HG03135 (cell line): ENCODE measurements at regions not wholly inside any gene's neighbourhood (a gene's known extent, or its start where the extent isn't known, plus 50 kb on each side); places are given as distances from the start of the nearest gene placed in this dataset.

Experiments
- ATAC-seq: cut with Tn5 transposase; IDR thresholded peaks from one replicate; pipeline ENCODE4 v1.9.1; 2021; ENCODE audit warnings: mild to moderate bottlenecking, moderate library complexity; ENCODE audit not compliant: unreplicated experiment

DNA sequence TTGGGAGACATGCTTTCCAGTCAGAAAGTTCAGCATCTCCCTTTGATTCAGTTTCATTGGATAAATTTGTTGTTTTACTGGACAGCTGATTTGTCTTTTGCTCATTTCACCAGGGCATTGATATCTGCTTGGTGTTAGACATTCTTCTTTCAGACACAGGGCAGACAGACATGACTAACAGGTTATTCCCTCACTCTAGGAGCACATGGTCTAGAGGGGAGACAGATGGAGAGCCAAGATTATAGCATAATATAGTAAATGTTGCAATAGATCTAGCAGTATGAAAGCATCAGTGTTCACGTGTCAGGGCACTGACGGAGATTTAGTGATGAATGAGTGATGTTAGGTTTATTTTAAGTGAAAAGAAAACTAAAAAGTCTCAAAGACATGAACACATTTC lies 187.0 kb upstream of the CYRIA start:
- ATAC-seq = no peak

- ATAC-seq = no peak
These were observed 185.5 kb upstream of the CYRIA start for GRCh38 chr2:16851126-16851525.

GRCh38 chr2:16840496-16841172 lies 175.0 kb upstream of the CYRIA start:
- ATAC-seq = no peak

DNA sequence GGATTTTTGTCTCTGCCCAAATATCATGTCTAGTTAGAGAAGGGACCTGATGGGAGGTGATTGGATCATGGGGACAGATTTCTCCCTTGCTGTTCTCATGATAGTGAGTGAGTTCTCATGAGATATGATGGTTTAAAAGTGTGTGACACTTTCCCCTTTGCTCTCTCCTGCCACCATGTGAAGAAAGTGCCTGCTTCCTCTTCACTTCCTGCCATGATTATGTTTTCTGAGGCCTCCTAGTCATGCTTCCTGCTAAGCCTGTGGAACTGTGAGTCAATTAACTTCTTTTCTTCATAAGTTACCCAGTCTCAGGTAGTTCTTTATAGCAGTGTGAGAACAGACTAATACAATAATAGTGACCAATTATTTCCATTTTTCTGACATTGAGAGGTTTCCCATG lies 167.3 kb upstream of the CYRIA start:
- no peak for ATAC-seq

- ATAC-seq = no peak
These were observed 163.2 kb upstream of the CYRIA start for GRCh38 chr2:16828828-16829160.

GRCh38 chr2:16828044-16828827 lies 162.6 kb upstream of the CYRIA start:
- no peak for ATAC-seq

- no peak for ATAC-seq
These were observed 158.8 kb upstream of the CYRIA start for GRCh38 chr2:16824472-16824871.

GRCh38 chr2:16821692-16822091 lies 156.1 kb upstream of the CYRIA start:
- no peak for ATAC-seq

- ATAC-seq = no peak
These were observed 152.5 kb upstream of the CYRIA start for GRCh38 chr2:16818203-16818556.

DNA sequence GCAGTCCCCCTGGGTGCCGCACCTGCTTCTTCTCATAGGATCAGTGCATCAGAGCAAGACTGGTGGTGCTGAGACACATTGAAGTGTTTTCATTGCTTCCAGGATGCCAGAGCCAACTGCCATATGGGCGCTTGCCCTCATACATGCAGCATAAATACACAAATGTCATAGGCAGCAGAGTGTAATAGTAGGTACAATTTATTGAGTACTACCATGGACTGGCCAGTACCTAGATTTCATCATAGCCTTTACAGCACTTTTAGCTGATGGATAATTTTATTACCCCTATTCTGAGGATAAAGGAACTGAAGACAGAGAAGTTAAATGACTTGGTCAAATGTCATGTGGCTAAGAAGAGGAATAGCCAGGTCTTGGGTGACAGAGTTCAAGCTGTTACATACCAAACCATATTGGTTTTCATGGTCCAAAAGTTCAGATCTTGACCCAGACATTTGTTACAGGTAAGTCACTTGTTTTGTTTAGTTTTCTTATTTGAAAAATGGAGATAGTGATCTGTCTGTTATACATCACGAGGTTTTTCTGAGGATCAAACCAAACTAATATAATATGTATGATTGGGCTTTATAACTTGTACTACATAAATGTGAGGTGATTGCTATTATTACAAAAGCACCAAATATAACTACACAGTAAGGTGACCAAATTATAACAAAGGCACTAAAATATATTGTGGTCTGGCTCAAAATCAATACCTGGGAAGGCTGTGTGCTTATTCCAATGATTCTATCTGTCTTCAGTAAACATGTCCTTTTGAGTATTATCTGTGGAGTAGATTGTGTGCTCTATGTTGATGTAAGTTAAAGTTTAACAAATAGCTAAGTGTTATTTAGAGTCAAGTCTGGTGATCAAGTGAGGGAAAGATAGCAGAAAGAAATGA lies 151.9 kb upstream of the CYRIA start:
- ATAC-seq = no peak

- ATAC-seq = no peak
These were observed 150.9 kb upstream of the CYRIA start for GRCh38 chr2:16816522-16816921.

GRCh38 chr2:16816016-16816415 lies 150.4 kb upstream of the CYRIA start:
- no peak for ATAC-seq

GRCh38 chr2:16813593-16813992 lies 148.0 kb upstream of the CYRIA start:
- ATAC-seq = no peak

DNA sequence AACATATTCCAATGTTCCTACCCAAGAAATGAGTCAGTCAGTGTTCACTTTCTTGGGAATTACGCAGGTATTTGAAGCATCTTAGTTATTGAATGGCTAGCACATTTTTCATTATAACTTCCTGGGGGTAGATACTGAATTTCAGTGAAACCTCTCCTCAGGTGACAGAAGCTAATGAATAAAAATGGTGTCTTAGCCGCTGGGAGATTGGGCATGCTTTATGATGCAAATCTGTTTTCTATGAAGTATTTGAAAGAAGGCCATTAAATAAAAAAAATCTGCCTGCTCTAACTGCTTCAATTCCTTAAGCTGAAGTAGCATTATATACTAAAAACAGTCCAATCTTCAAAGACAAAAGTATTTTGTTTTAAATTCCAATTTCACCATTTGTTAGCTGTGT lies 132.8 kb upstream of the CYRIA start:
- ATAC-seq = no peak

DNA sequence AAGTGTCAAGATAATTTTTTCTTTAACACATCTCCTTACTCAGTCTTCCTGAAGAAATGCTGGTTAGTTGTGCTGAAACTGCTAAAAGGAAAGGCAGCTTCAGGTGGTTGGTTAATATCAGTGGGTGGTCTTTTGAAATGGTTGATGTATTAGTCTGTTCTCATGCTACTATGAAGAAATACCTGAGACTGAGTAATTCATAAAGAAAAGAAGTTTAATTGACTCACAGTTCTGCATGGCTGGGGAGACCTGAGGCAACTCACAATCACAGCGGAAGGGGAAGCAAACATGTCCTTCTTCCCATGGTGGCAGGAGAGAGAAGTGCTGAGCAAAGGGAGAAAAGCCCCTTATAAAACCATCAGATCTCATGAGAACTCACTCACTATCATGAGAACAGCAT lies 125.9 kb upstream of the CYRIA start:
- no peak for ATAC-seq

GRCh38 chr2:16785149-16785548 lies 119.5 kb upstream of the CYRIA start:
- no peak for ATAC-seq

DNA sequence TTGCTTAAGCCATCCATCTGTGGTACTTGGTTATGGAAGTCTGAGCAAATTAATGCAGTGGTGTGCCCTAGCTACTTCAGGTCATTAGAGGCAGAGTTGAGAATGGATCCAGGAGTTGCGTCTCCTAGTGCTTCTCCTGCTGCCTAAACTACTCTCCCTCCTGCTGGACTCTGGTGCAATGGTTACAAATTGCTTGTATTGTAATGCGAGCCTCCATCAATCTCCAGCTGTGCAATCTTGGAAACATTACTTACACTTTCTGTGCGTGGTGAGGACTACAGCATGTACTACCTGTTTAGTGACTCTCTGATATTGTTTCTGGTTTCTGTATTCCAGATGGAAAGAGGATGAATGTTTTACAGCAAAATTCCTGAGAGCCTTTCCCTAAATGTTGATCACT lies 119.0 kb upstream of the CYRIA start:
- ATAC-seq = no peak

DNA sequence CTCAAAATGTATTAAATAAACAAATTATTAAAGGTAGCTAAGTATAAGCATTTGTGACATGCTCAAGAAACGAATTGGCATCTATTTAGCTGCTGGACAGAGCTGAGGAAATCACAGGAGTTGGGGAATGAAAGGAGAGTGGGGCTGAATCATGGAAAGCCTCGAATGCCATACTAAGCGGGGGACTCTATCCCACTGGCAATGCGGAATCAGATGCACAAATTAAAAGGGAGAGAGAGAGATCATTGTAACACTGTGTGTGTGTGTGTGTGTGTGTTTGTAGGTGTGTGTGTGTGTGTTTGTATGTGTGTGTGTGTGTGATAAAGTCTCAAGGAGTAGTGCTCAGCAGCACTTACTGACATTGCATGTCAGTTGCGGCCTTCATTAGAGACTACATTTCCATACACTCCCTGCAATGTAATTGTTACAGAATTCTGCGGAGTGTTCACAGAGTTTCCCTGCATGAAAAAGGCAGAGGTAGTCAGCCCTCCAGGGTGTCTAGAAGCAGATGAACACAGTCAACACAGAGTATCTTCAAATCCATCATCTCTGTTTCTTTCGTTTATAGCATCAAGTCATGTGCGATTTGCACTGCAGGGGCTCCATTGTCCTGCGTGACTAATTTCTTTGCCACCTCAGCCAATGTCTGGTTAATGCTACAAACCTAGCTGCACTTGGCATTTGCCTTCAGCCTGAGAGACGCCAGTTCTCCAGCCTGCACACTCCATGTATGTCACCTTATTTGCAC lies 111.7 kb upstream of the CYRIA start:
- ATAC-seq = no peak

GRCh38 chr2:16775899-16776231 lies 110.2 kb upstream of the CYRIA start:
- ATAC-seq = no peak

DNA sequence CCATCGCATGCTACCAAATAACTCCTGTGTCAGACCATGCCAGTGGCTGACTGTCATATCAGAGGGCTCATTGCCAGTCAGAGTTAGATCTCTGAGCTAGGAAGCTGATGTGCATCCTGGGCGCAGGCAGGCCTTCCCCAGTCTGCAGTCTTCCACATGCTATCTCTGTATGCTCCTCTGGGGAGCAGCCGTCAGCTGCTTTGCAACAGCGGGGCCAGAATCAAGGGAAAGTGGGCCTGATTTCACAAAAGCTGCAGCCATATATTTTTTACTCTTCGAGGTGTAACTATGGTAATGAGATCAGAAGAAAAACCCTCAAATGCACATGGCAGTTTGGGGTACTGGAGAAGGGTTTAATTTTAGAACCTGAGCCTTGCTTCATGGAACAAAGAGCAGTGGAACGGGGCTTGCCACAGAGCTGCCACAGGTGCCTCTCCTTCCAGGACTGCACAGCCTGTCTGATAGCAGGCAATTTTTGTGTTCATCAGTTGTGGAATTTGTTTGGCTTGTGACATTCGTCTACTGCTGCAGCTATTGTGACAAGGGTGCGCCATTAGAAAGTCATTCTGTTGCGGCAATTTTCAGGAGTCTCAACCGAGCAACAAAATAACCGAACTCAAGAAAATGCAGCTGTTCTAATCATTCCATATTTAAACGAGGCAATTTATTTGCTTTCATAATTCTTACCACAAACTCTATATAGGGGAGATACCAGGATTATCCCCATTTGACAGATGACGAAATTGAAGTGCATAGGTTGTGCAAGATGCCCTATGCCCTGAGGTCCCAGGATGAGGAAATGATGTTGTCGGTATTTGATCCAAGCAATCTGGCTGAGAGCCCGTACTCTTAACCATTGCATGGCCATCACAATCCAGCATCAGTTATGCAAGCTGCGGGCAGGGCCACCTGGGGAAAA lies 109.6 kb upstream of the CYRIA start:
- no peak for ATAC-seq
